ENCODE measurements at regions not wholly inside any gene's neighbourhood (a gene's known extent, or its start where the extent isn't known, plus 50 kb on each side); places are given as distances from the start of the nearest gene placed in this dataset.

DNA sequence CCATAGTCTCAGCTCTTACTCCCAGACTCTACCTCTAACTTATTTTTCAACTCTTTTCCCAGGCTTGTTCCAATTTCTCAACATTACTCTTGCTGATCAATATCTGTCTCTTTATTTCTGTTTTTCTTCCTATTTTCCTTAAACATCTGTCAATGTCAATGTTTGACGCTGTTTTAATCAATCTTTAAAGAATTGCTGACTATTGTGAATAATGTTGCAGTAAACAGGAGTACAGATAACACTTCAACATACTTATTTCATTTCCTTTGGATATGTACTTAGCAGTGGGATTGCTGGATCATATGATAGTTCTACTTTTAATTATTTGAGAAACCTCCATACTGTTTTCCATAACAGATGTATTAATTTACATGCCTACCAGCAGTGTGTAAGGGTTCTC is 229.0 kb downstream of the TRIM36 start:
- no peak for TF ChIP-seq EZH2 (IDR thresholded peaks at IDR 0.05; ENCODE audit: borderline replicate concordance, low read length)
- TF ChIP-seq, protein P1, sequence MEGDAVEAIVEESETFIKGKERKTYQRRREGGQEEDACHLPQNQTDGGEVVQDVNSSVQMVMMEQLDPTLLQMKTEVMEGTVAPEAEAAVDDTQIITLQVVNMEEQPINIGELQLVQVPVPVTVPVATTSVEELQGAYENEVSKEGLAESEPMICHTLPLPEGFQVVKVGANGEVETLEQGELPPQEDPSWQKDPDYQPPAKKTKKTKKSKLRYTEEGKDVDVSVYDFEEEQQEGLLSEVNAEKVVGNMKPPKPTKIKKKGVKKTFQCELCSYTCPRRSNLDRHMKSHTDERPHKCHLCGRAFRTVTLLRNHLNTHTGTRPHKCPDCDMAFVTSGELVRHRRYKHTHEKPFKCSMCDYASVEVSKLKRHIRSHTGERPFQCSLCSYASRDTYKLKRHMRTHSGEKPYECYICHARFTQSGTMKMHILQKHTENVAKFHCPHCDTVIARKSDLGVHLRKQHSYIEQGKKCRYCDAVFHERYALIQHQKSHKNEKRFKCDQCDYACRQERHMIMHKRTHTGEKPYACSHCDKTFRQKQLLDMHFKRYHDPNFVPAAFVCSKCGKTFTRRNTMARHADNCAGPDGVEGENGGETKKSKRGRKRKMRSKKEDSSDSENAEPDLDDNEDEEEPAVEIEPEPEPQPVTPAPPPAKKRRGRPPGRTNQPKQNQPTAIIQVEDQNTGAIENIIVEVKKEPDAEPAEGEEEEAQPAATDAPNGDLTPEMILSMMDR (conservative IDR thresholded peaks at IDR 0.05 in 1 of 2, IDR thresholded peaks at IDR 0.05 in 1 of 2; ENCODE audit: extremely low read depth in 1 of 2, insufficient read depth in 1 of 2, low read depth in 1 of 2, low read length in 2 of 2) = no peak
